Endothelial cell of umbilical vein (primary cell): ENCODE measurements at regions not wholly inside any gene's neighbourhood (a gene's known extent, or its start where the extent isn't known, plus 50 kb on each side); places are given as distances from the start of the nearest gene placed in this dataset.

ENCODE experiments used
- CTCF ChIP-seq, 2 donors: IDR thresholded peaks; 1 replicate in 1 of 2; 2 replicates in 1 of 2; pipeline ENCODE4 v1.5.1; 2011; ENCODE audit warnings: low read length in 2 of 2, mild to moderate bottlenecking in 2 of 2, moderate library complexity in 2 of 2, control low read depth in 1 of 2, inconsistent platforms in 1 of 2, low read depth in 1 of 2; ENCODE audit not compliant: insufficient read depth in 1 of 2; ENCODE audit errors: extremely low read depth in 1 of 2
- EZH2 ChIP-seq: IDR thresholded peaks from 2 replicates; pipeline ENCODE4 v1.6.1; 2012; ENCODE audit warnings: borderline replicate concordance, low read depth, mild to moderate bottlenecking, moderate library complexity, low read length, inconsistent platforms; ENCODE audit not compliant: severe bottlenecking
- POLR2A ChIP-seq: IDR thresholded peaks from 2 replicates; pipeline ENCODE4 v1.6.1; 2012; ENCODE audit warnings: low read depth, mild to moderate bottlenecking, control low read depth, low read length
- POLR2AphosphoS5 ChIP-seq: IDR thresholded peaks from 2 replicates; pipeline ENCODE4 v1.6.1; 2012; ENCODE audit warnings: low read depth, mild to moderate bottlenecking, control low read depth, low read length, moderate library complexity; ENCODE audit not compliant: insufficient read depth

- TF ChIP-seq POLR2A (no peak), POLR2AphosphoS5 (no peak), CTCF (IDR thresholded peaks at IDR 0.05; ENCODE audit: extremely low read depth in 1 of 2, insufficient read depth in 1 of 2, low read depth in 1 of 2, low read length in 2 of 2) (no peak), EZH2 (no peak)
Measured at GRCh38 chr2:17309181-17309580, 209.1 kb downstream of the RAD51AP2 start.
